K562 (cell line): ENCODE measurements at regions not wholly inside any gene's neighbourhood (a gene's known extent, or its start where the extent isn't known, plus 50 kb on each side); places are given as distances from the start of the nearest gene placed in this dataset.

Source experiments
- ATAC-seq: fragments of 200-7000 bp; cut with Tn5 transposase; 3 replicates; pipeline ENCODE4 v1.9.1; 2020; ENCODE audit warnings: moderate library complexity
- BruUV-seq: library from RNA; stranded (reverse); fragments of 400-500 nt; replicated peaks from 2 replicates; lab custom pipeline; 2021; lab: Mats Ljungman, UMichigan
- CTCF ChIA-PET: fragments of 300-600 bp; formaldehyde crosslinking; extraction: SDS; loops from one replicate; lab custom pipeline; 2021; ENCODE audit warnings: low intra/inter-chr PET ratio; lab: Yijun Ruan, JAX
- POLR2A ChIA-PET: fragments of 300-600, 350-650 bp; sonication (Branson Sonifier 250); formaldehyde crosslinking; extraction: SDS; loops from one replicate; lab custom pipeline; 2021; ENCODE audit warnings: antibody characterized with exemption, inconsistent platforms; lab: Yijun Ruan, JAX
- DNase-seq, 4 experiments: peaks; one replicate each; pipeline versions ENCODE4 v3.0.0 to v3.0.0-alpha.2; 2011 to 2018; ENCODE audit warnings: low spot score in 3 of 4, mixed read lengths in 3 of 4; ENCODE audit errors: extremely low read depth in 1 of 4
- FAIRE-seq: peaks from 2 replicates; lab custom pipeline; 2011; peaks lifted over from hg19 to GRCh38; lab: Jason Lieb, UNC
- H2AFZ ChIP-seq: 2 replicates; pipeline ENCODE4 v1.6.0; 2011; ENCODE audit warnings: low read depth, low read length, control low read depth, inconsistent platforms
- H3K27ac ChIP-seq: fragments of 200-600 bp; 3 replicates; pipeline ENCODE4 v1.8.0; 2011; ENCODE audit warnings: low read depth, mild to moderate bottlenecking, control low read depth, inconsistent platforms, low read length, moderate library complexity, mixed read lengths; ENCODE audit errors: extremely low read depth
- H3K27me3 ChIP-seq, 2 experiments: fragments of 300-600 bp in 1 of 2; 2 replicates in 1 of 2; 3 replicates in 1 of 2; pipeline versions ENCODE4 v1.6.0 to v1.8.0; 2011; ENCODE audit warnings: inconsistent platforms in 2 of 2, low read length in 2 of 2, mild to moderate bottlenecking in 1 of 2, mixed read lengths in 1 of 2, moderate library complexity in 1 of 2; ENCODE audit not compliant: control insufficient read depth in 2 of 2, insufficient read depth in 2 of 2
- H3K36me3 ChIP-seq: fragments of 300-600 bp; 3 replicates; pipeline ENCODE4 v1.8.0; 2011; ENCODE audit warnings: mild to moderate bottlenecking, low read length, inconsistent platforms; ENCODE audit not compliant: control insufficient read depth, insufficient read depth
- H3K4me1 ChIP-seq, 2 experiments: fragments of 200-600 bp in 1 of 2; replicated peaks in 1 of 2; 2 replicates in 1 of 2; 3 replicates in 1 of 2; pipeline versions ENCODE4 v1.5.1 to v1.8.0; 2011; ENCODE audit warnings: inconsistent platforms in 2 of 2, low read length in 2 of 2, mild to moderate bottlenecking in 1 of 2, mixed read lengths in 1 of 2, moderate library complexity in 1 of 2; ENCODE audit not compliant: control insufficient read depth in 2 of 2, insufficient read depth in 2 of 2
- H3K4me2 ChIP-seq: 2 replicates; pipeline ENCODE4 v1.6.1; 2011; ENCODE audit warnings: low read length, control low read depth, inconsistent platforms, mixed read lengths; ENCODE audit not compliant: insufficient read depth
- H3K4me3 ChIP-seq: fragments of 200-600 bp; sonication (generic), shearing (Covaris generic); 2 replicates; pipeline ENCODE4 v1.5.1; 2016; ENCODE audit warnings: control low read depth, inconsistent platforms
- H3K79me2 ChIP-seq: fragments of 200-600 bp; 3 replicates; pipeline ENCODE4 v1.8.0; 2011; ENCODE audit warnings: low read length, inconsistent platforms; ENCODE audit not compliant: control insufficient read depth, insufficient read depth
- H3K9ac ChIP-seq, 2 experiments: 2 replicates each; pipeline versions ENCODE4 v1.6.0 to v1.6.1; 2011; ENCODE audit warnings: low read depth in 2 of 2, low read length in 2 of 2, control low read depth in 1 of 2, inconsistent platforms in 1 of 2, mild to moderate bottlenecking in 1 of 2, mixed read lengths in 1 of 2; ENCODE audit not compliant: insufficient read depth in 1 of 2
- H3K9me1 ChIP-seq: one replicate; pipeline ENCODE4 v1.6.0; 2011; ENCODE audit warnings: inconsistent platforms, mild to moderate bottlenecking, low read length, moderate library complexity; ENCODE audit not compliant: control insufficient read depth, insufficient read depth
- H3K9me3 ChIP-seq: replicated peaks from 2 replicates; pipeline ENCODE4 v1.5.1; 2011; ENCODE audit warnings: low read depth, low read length, inconsistent platforms; ENCODE audit not compliant: control insufficient read depth, insufficient read depth
- H4K20me1 ChIP-seq: replicated peaks from 2 replicates; pipeline ENCODE4 v1.6.1; 2011; ENCODE audit warnings: low read length, inconsistent platforms, mixed read lengths; ENCODE audit not compliant: control insufficient read depth, insufficient read depth
- CBFB ChIP-seq: sonication (generic); formaldehyde crosslinking; IDR thresholded peaks from 2 replicates; pipeline ENCODE4 v1.4.0; 2020; ENCODE audit warnings: mild to moderate bottlenecking, missing genetic modification reagents
- ESRRA ChIP-seq: fragments of 450-650 bp; IDR thresholded peaks from 2 replicates; pipeline ENCODE4 v1.6.1; 2014; ENCODE audit warnings: low read depth, mild to moderate bottlenecking, moderate library complexity, borderline replicate concordance
- ILK ChIP-seq: fragments of 450-650 bp; IDR thresholded peaks from 2 replicates; pipeline ENCODE4 v1.6.1; 2016; ENCODE audit warnings: missing genetic modification characterization, low read depth, mild to moderate bottlenecking, missing compliant biosample characterization, moderate library complexity, borderline replicate concordance
- NEUROD1 ChIP-seq: fragments of 150-350 bp; IDR thresholded peaks from 2 replicates; pipeline ENCODE4 v1.6.1; 2014; ENCODE audit warnings: borderline replicate concordance, low read length, low read depth; ENCODE audit not compliant: partially characterized antibody
- RERE ChIP-seq: sonication (generic); formaldehyde crosslinking; IDR thresholded peaks from 2 replicates; pipeline ENCODE4 v1.8.0; 2023; ENCODE audit warnings: missing genetic modification reagents, mild to moderate bottlenecking, borderline replicate concordance
- RFX1 ChIP-seq: fragments of 450-650 bp; IDR thresholded peaks from 2 replicates; pipeline ENCODE4 v1.6.1; 2016; ENCODE audit warnings: mild to moderate bottlenecking, moderate library complexity
- SRSF7 ChIP-seq: fragments of 200-400 bp; formaldehyde crosslinking; optimal IDR thresholded peaks from 2 replicates; pipeline ENCODE3; 2017; ENCODE audit warnings: mild to moderate bottlenecking, low read depth, low read length
- TCF7L2 ChIP-seq: fragments of 150-350 bp; IDR thresholded peaks from 2 replicates; pipeline ENCODE4 v1.6.1; 2016; ENCODE audit warnings: low read depth, mild to moderate bottlenecking, low read length, moderate library complexity
- ZNF324 ChIP-seq: fragments of 250-450 bp; sonication (Bioruptor Pico); IDR thresholded peaks from 2 replicates; pipeline ENCODE4 v1.4.0; 2020; ENCODE audit warnings: mild to moderate bottlenecking
- WGBS: fragments of 100-300 bp; shearing (Covaris generic); methylation state at CpG from one replicate; pipeline ENCODE4 v1.1.6; 2016; ENCODE audit warnings: low coverage, mixed read lengths; ENCODE audit not compliant: insufficient coverage; ENCODE audit errors: missing lambda C conversion rate; 5-methylcytosine and 5-hydroxymethylcytosine counted together
- in situ Hi-C: fragments of 300-500 bp; cut with MboI; formaldehyde crosslinking; loops from 4 replicates; pipeline ENCODE4 v1.15.0; 2018; ENCODE audit warnings: inconsistent platforms, mixed read lengths
- intact Hi-C: fragments of 100-400 bp; cut with micrococcal nuclease; formaldehyde crosslinking; loops from 2 replicates; pipeline ENCODE4 v1.14.2; 2022

- BruUV-seq = no TSS peak
- POLR2A ChIA-PET = no interaction called here
- CTCF ChIA-PET = no interaction called here
- FAIRE-seq = no peak
- Histone ChIP-seq H3K4me1 (no peaks in the 10 kb centered on the region), H3K9me1 (no peaks in the 10 kb centered on the region), H2AFZ (no peak overlapping the region), H3K27me3 (no peaks in the 10 kb centered on the region), H3K4me3 (no peak overlapping the region), H3K27ac (no peak overlapping the region), H3K9me3 (no peaks in the 10 kb centered on the region), H3K79me2 (no peaks in the 10 kb centered on the region), H3K4me2 (no peak overlapping the region), H3K36me3 (no peaks in the 10 kb centered on the region), H3K9ac (no peak overlapping the region), H4K20me1 (no peaks in the 10 kb centered on the region)
- DNase-seq = no peak
- 0% methylated on average over 2 of the region's 2 CpGs for WGBS
- intact Hi-C loops = no loop called here
- no peak for ATAC-seq
- in situ Hi-C loops = no loop called here
- no peak for TF ChIP-seq ESRRA
- TF ChIP-seq RERE (CRISPR knock-in tag) = no peak
- TF ChIP-seq ZNF324 (CRISPR knock-in tag) = no peak
- TF ChIP-seq ILK = no peak
- no peak for TF ChIP-seq NEUROD1
- no peak for TF ChIP-seq RFX1
- TF ChIP-seq SRSF7 = no peak
- TF ChIP-seq CBFB (CRISPR knock-in tag) = no peak
- TF ChIP-seq TCF7L2 = no peak
Observed at GRCh38 chr14:41298328-41298690, 308.4 kb upstream of the LRFN5 start.
